ENCODE measurements at regions not wholly inside any gene's neighbourhood (a gene's known extent, or its start where the extent isn't known, plus 50 kb on each side); places are given as distances from the start of the nearest gene placed in this dataset.
"Not testable (repeated sequence)": the region's sequence is repeated elsewhere in the genome, so short reads cannot be mapped to it uniquely, and the experiment has no call there.

GRCh38 chr2:220775856-220776488 is 796.1 kb downstream of the EPHA4 start:
- no peak for DNase-seq (ENCODE audit: low read depth in 2 of 2)

GRCh38 chr2:220779076-220779475 is 793.0 kb downstream of the EPHA4 start:
- DNase-seq (ENCODE audit: low read depth in 2 of 2): not testable (repeated sequence)

- no peak for DNase-seq (ENCODE audit: low read depth in 2 of 2)
Observed at GRCh38 chr2:220779511-220779910, 792.6 kb downstream of the EPHA4 start.

GRCh38 chr2:220779931-220780330 is 792.2 kb downstream of the EPHA4 start:
- no peak for DNase-seq (ENCODE audit: low read depth in 2 of 2)

- DNase-seq (ENCODE audit: low read depth in 2 of 2): no peak
Observed at GRCh38 chr2:220781622-220782241, 790.4 kb downstream of the EPHA4 start.

GRCh38 chr2:220782609-220783113 is 789.4 kb downstream of the EPHA4 start:
- DNase-seq (ENCODE audit: low read depth in 2 of 2): no peak

- no peak for DNase-seq (ENCODE audit: low read depth in 2 of 2)
Observed at GRCh38 chr2:220783671-220784070, 788.4 kb downstream of the EPHA4 start.

GRCh38 chr2:220785178-220785577 is 786.9 kb downstream of the EPHA4 start:
- DNase-seq (ENCODE audit: low read depth in 2 of 2): no peak

- DNase-seq (ENCODE audit: low read depth in 2 of 2): no peak
Observed at GRCh38 chr2:220786216-220786615, 785.9 kb downstream of the EPHA4 start.

- no peak for DNase-seq (ENCODE audit: low read depth in 2 of 2)
Observed at GRCh38 chr2:220787251-220787650, 784.9 kb downstream of the EPHA4 start.

- DNase-seq (ENCODE audit: low read depth in 2 of 2): no peak
Observed at GRCh38 chr2:220789961-220790360, 782.1 kb downstream of the EPHA4 start.

- DNase-seq (ENCODE audit: low read depth in 2 of 2): no peak
Observed at GRCh38 chr2:220795705-220796104, 776.4 kb downstream of the EPHA4 start.

GRCh38 chr2:220811115-220811514 is 761.0 kb downstream of the EPHA4 start:
- no peak for DNase-seq (ENCODE audit: low read depth in 2 of 2)

- no peak for DNase-seq (ENCODE audit: low read depth in 2 of 2)
Observed at GRCh38 chr2:220811952-220812570, 760.0 kb downstream of the EPHA4 start.

GRCh38 chr2:220814441-220814840 is 757.7 kb downstream of the EPHA4 start:
- DNase-seq (ENCODE audit: low read depth in 2 of 2): no peak

- no peak for DNase-seq (ENCODE audit: low read depth in 2 of 2)
Observed at GRCh38 chr2:220815698-220816097, 756.4 kb downstream of the EPHA4 start.

- DNase-seq (ENCODE audit: low read depth in 2 of 2): no peak
Observed at GRCh38 chr2:220821683-220822082, 750.4 kb downstream of the EPHA4 start.

GRCh38 chr2:220823590-220823989 is 748.5 kb downstream of the EPHA4 start:
- not testable (repeated sequence) for DNase-seq (ENCODE audit: low read depth in 2 of 2)

GRCh38 chr2:220833446-220833845 is 738.7 kb downstream of the EPHA4 start:
- no peak for DNase-seq (ENCODE audit: low read depth in 2 of 2)

GRCh38 chr2:220835583-220835982 is 736.5 kb downstream of the EPHA4 start:
- DNase-seq (ENCODE audit: low read depth in 2 of 2): no peak

GRCh38 chr2:220837226-220837625 is 734.9 kb downstream of the EPHA4 start:
- DNase-seq (ENCODE audit: low read depth in 2 of 2): no peak

GRCh38 chr2:220842901-220843665 is 729.0 kb downstream of the EPHA4 start:
- no peak for DNase-seq (ENCODE audit: low read depth in 2 of 2)
